HCT116 (cell line): ENCODE measurements at regions not wholly inside any gene's neighbourhood (a gene's known extent, or its start where the extent isn't known, plus 50 kb on each side); places are given as distances from the start of the nearest gene placed in this dataset.

Experiments
- ATAC-seq: fragments of 200-7000 bp; cut with Tn5 transposase; 2 replicates; pipeline ENCODE4 v1.9.1; 2020; ENCODE audit warnings: mild to moderate bottlenecking, moderate library complexity
- BruUV-seq: library from RNA; stranded (reverse); fragments of 400-500 nt; replicated peaks from 2 replicates; lab custom pipeline; 2021; lab: Mats Ljungman, UMichigan
- CTCF ChIA-PET: fragments of 300-600 bp; sonication (Branson Sonifier 250); formaldehyde crosslinking; loops from one replicate; lab custom pipeline; 2021; ENCODE audit warnings: antibody characterized with exemption; lab: Charles Lee
- POLR2A ChIA-PET: fragments of 300-600, 350-600 bp; sonication (Branson Sonifier 250); formaldehyde crosslinking; loops from one replicate; lab custom pipeline; 2021; ENCODE audit warnings: antibody characterized with exemption; lab: Charles Lee
- RAD21 ChIA-PET, 2 experiments: fragments of 300-600 bp; sonication (Branson Sonifier 250); formaldehyde crosslinking; loops; one replicate each; lab custom pipeline; 2023; ENCODE audit warnings: low total read pairs in 2 of 2; ENCODE audit not compliant: uncharacterized antibody in 2 of 2, unreplicated experiment in 2 of 2, low non-redundant PET in 1 of 2; lab: Charles Lee
- DNase-seq: peaks from one replicate; pipeline ENCODE4 v3.0.0-alpha.2; 2010; ENCODE audit warnings: low read depth, low spot score
- H2AFZ ChIP-seq: fragments of 200-600 bp; shearing (Covaris generic), sonication (generic); 2 replicates; pipeline ENCODE4 v1.6.1; 2017; ENCODE audit warnings: low read depth, mixed run types, mixed read lengths, antibody characterized with exemption, low read length; ENCODE audit not compliant: poor library complexity, severe bottlenecking
- H3K27ac ChIP-seq: 2 replicates; pipeline ENCODE4 v1.5.1; 2012; ENCODE audit warnings: low read depth, low read length
- H3K27me3 ChIP-seq: fragments of 200-600 bp; sonication (generic); 2 replicates; pipeline ENCODE4 v1.6.1; 2016; ENCODE audit warnings: mixed run types, low read length, mixed read lengths; ENCODE audit not compliant: insufficient read depth
- H3K36me3 ChIP-seq, 2 experiments: fragments of 200-500 bp in 1 of 2; fragments of 200-600 bp in 1 of 2; sonication (Bioruptor generic) in 1 of 2; sonication (generic) in 1 of 2; 2 replicates each; pipeline versions ENCODE4 v1.5.1 to v1.6.1; 2014 to 2016; ENCODE audit warnings: low read length in 2 of 2, inconsistent platforms in 1 of 2, mixed read lengths in 1 of 2, mixed run types in 1 of 2; ENCODE audit not compliant: insufficient read depth in 2 of 2, control insufficient read depth in 1 of 2
- H3K4me1 ChIP-seq, 2 experiments: fragments of 200-600 bp in 1 of 2; sonication (generic) in 1 of 2; 2 replicates each; pipeline versions ENCODE4 v1.5.1 to v1.6.1; 2012 to 2017; ENCODE audit warnings: low read length in 2 of 2, inconsistent platforms in 1 of 2, mild to moderate bottlenecking in 1 of 2, mixed read lengths in 1 of 2, mixed run types in 1 of 2, moderate library complexity in 1 of 2; ENCODE audit not compliant: insufficient read depth in 2 of 2, control insufficient read depth in 1 of 2
- H3K4me2 ChIP-seq: fragments of 200-600 bp; sonication (generic); 2 replicates; pipeline ENCODE4 v1.6.1; 2017; ENCODE audit warnings: mixed run types, low read length, mixed read lengths
- H3K4me3 ChIP-seq, 2 experiments: fragments of 200-600 bp in 1 of 2; sonication (generic) in 1 of 2; replicated peaks in 1 of 2; 2 replicates each; pipeline ENCODE4 v1.5.1; 2011 to 2016; ENCODE audit warnings: low read length in 2 of 2, control low read depth in 1 of 2, low read depth in 1 of 2, mild to moderate bottlenecking in 1 of 2, mixed read lengths in 1 of 2, mixed run types in 1 of 2
- H3K79me2 ChIP-seq: fragments of 200-600 bp; sonication (generic); 2 replicates; pipeline ENCODE4 v1.6.1; 2017; ENCODE audit warnings: mild to moderate bottlenecking, mixed run types, low read length, moderate library complexity, mixed read lengths; ENCODE audit not compliant: insufficient read depth
- H3K9ac ChIP-seq: fragments of 200-600 bp; sonication (generic); 2 replicates; pipeline ENCODE4 v1.6.1; 2016; ENCODE audit warnings: low read length, mixed read lengths
- H3K9me2 ChIP-seq: fragments of 200-600 bp; sonication (generic), shearing (Covaris generic); 2 replicates; pipeline ENCODE4 v1.6.1; 2017; ENCODE audit warnings: mixed run types, mild to moderate bottlenecking, moderate library complexity; ENCODE audit not compliant: insufficient read depth
- H3K9me3 ChIP-seq, 2 experiments: fragments of 200-500 bp in 1 of 2; fragments of 200-600 bp in 1 of 2; sonication (Bioruptor generic) in 1 of 2; sonication (generic) in 1 of 2; 2 replicates each; pipeline ENCODE4 v1.6.1; 2014 to 2017; ENCODE audit warnings: low read length in 2 of 2, mixed read lengths in 2 of 2, inconsistent platforms in 1 of 2, low read depth in 1 of 2, mild to moderate bottlenecking in 1 of 2, mixed run types in 1 of 2, moderate library complexity in 1 of 2; ENCODE audit not compliant: control insufficient read depth in 1 of 2, insufficient read depth in 1 of 2
- H4K20me1 ChIP-seq: fragments of 200-600 bp; sonication (generic), shearing (Covaris generic); 2 replicates; pipeline ENCODE4 v1.6.1; 2017; ENCODE audit warnings: mixed run types, mild to moderate bottlenecking, moderate library complexity; ENCODE audit not compliant: insufficient read depth
- CBX3 ChIP-seq: IDR thresholded peaks from 2 replicates; pipeline ENCODE4 v1.6.1; 2012; ENCODE audit warnings: low read depth
- EGR1 ChIP-seq: IDR thresholded peaks from 2 replicates; pipeline ENCODE4 v1.6.1; 2012; ENCODE audit warnings: low read depth
- ELF1 ChIP-seq: IDR thresholded peaks from 2 replicates; pipeline ENCODE4 v1.6.1; 2012; ENCODE audit warnings: low read depth, borderline replicate concordance
- EZH2 ChIP-seq: fragments of 200-600 bp; sonication (generic); IDR thresholded peaks from 2 replicates; pipeline ENCODE4 v1.6.1; 2017; ENCODE audit warnings: antibody characterized with exemption, mixed run types
- EZH2phosphoT487 ChIP-seq: fragments of 200-600 bp; IDR thresholded peaks from 2 replicates; pipeline ENCODE4 v1.6.1; 2018; ENCODE audit warnings: antibody characterized with exemption, borderline replicate concordance
- FOSL1 ChIP-seq: IDR thresholded peaks from 2 replicates; pipeline ENCODE4 v1.6.1; 2012; ENCODE audit warnings: low read depth
- JUND ChIP-seq: IDR thresholded peaks from 2 replicates; pipeline ENCODE4 v1.6.1; 2012
- POLR2A ChIP-seq: IDR thresholded peaks from 2 replicates; pipeline ENCODE4 v1.7.0; 2011; ENCODE audit warnings: borderline replicate concordance; ENCODE audit not compliant: insufficient read depth, insufficient read length; ENCODE audit errors: extremely low read depth
- POLR2AphosphoS5 ChIP-seq: IDR thresholded peaks from 2 replicates; pipeline ENCODE4 v1.6.1; 2011; ENCODE audit warnings: mild to moderate bottlenecking, low read depth, low read length, moderate library complexity
- SP1 ChIP-seq: IDR thresholded peaks from 2 replicates; pipeline ENCODE4 v1.6.1; 2012; ENCODE audit warnings: low read depth
- SRF ChIP-seq: IDR thresholded peaks from 2 replicates; pipeline ENCODE4 v1.6.1; 2012; ENCODE audit warnings: low read depth
- TCF7L2 ChIP-seq: IDR thresholded peaks from 2 replicates; pipeline ENCODE4 v1.7.0; 2011; ENCODE audit warnings: borderline replicate concordance, inconsistent platforms; ENCODE audit not compliant: insufficient read depth, insufficient read length; ENCODE audit errors: extremely low read depth
- ZNF274 ChIP-seq: fragments of 200-500 bp; sonication (Bioruptor generic); IDR thresholded peaks from 2 replicates; pipeline ENCODE4 v1.6.1; 2014; ENCODE audit warnings: mild to moderate bottlenecking, low read depth, low read length, inconsistent platforms
- intact Hi-C: fragments of 100-400 bp; cut with micrococcal nuclease; formaldehyde crosslinking; loops from 2 replicates; pipeline ENCODE4 v1.10.0; 2022
- TF ChIP-seq, protein P1 (sequence below): IDR thresholded peaks from 2 replicates; pipeline ENCODE4 v1.6.1; 2012
- TF ChIP-seq, protein P2 (sequence below): IDR thresholded peaks from 2 replicates; pipeline ENCODE4 v1.6.1; 2011; ENCODE audit warnings: mild to moderate bottlenecking, low read length, moderate library complexity; ENCODE audit not compliant: insufficient replicate concordance; ENCODE audit errors: extremely low read depth
- TF ChIP-seq, protein P3 (sequence below): IDR thresholded peaks from 2 replicates; pipeline ENCODE4 v1.6.1; 2012
- TF ChIP-seq, protein P4 (sequence below): IDR thresholded peaks from 2 replicates; pipeline ENCODE4 v1.6.1; 2012; ENCODE audit warnings: low read depth

DNA sequence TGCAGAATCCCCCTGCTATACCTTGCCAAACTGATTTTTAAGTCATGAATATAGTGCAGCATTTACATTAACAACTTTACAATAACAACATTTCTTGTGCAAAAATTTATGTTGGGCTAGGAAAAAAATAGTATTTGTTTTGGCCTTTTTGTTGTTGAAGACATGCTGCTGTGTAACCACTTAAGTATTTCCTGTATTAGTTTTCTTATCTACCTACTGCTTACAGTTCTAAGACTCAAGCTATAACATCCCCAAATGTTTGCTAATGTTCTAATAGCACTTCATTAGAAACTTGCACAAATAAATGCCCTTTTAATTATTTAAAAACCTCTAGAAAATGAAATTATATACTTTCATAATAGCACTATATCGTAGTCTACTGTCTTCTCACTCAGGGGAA lies 154.3 kb upstream of the DOCK10 start:
- Histone ChIP-seq H3K9me2 (no peaks in the 10 kb centered on the region), H3K4me3 (no peak overlapping the region), H4K20me1 (no peaks in the 10 kb centered on the region), H2AFZ (no peak overlapping the region), H3K79me2 (no peaks in the 10 kb centered on the region), H3K4me1 (no peaks in the 10 kb centered on the region), H3K9ac (no peak overlapping the region), H3K4me2 (no peak overlapping the region), H3K27ac (no peak overlapping the region), H3K27me3 (no peaks in the 10 kb centered on the region), H3K9me3 (no peaks in the 10 kb centered on the region), H3K36me3 (no peaks in the 10 kb centered on the region)
- RAD21 ChIA-PET: no interaction called here
- no TSS peak for BruUV-seq
- ATAC-seq: no peak
- CTCF ChIA-PET: no interaction called here
- no peak for DNase-seq
- POLR2A ChIA-PET: no interaction called here
- intact Hi-C loops: no loop called here
- no peak for TF ChIP-seq POLR2AphosphoS5
- no peak for TF ChIP-seq POLR2A
- no peak for TF ChIP-seq EGR1
- TF ChIP-seq JUND: no peak
- TF ChIP-seq SP1: no peak
- TF ChIP-seq, protein P1, sequence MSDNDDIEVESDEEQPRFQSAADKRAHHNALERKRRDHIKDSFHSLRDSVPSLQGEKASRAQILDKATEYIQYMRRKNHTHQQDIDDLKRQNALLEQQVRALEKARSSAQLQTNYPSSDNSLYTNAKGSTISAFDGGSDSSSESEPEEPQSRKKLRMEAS: no peak
- TF ChIP-seq SRF: no peak
- TF ChIP-seq ZNF274: no peak

DNA sequence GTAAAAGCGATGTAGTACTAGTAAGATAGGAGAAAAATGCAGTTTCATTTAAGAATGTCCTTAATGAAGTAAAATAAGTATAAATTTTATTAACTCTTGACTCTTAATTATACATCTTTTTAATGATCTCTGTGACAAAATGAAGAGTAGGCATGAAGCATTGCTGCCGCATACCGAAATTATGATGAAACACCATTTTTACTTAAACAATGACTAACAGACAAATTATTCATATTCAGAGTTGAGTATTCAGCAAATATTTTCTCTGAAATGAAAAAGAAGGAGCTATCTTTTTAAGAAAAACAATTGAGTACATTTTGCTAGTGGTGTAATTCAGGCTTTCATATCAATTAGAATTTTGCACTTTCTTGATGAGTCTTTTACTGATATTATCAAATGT lies 150.6 kb upstream of the DOCK10 start:
- H2AFZ ChIP-seq: no peak overlapping the region
- DNase-seq (no peak), ATAC-seq (no peak)
- no peaks in the 10 kb centered on the region; the same call in 1 of the 2 replicates for H3K27me3 ChIP-seq
- H4K20me1 ChIP-seq: no peaks in the 10 kb centered on the region
- BruUV-seq: no TSS peak
- H3K4me2 ChIP-seq: no peak overlapping the region
- RAD21 ChIA-PET: no interaction called here
- no peaks in the 10 kb centered on the region for H3K36me3 ChIP-seq
- H3K4me1 ChIP-seq: no peaks in the 10 kb centered on the region
- CTCF ChIA-PET: no interaction called here
- no peaks in the 10 kb centered on the region for H3K9me3 ChIP-seq
- no peak overlapping the region for H3K9ac ChIP-seq
- POLR2A ChIA-PET: no interaction called here
- intact Hi-C loops: no loop called here
- H3K4me3 ChIP-seq: no peak overlapping the region
- no peaks in the 10 kb centered on the region for H3K79me2 ChIP-seq
- no peak overlapping the region for H3K27ac ChIP-seq
- no peaks in the 10 kb centered on the region for H3K9me2 ChIP-seq
- TF ChIP-seq EZH2 (no peak), CBX3 (no peak), EZH2phosphoT487 (no peak), ELF1 (no peak), POLR2AphosphoS5 (no peak), TCF7L2 (no peak), FOSL1 (no peak)
- TF ChIP-seq, protein P2, sequence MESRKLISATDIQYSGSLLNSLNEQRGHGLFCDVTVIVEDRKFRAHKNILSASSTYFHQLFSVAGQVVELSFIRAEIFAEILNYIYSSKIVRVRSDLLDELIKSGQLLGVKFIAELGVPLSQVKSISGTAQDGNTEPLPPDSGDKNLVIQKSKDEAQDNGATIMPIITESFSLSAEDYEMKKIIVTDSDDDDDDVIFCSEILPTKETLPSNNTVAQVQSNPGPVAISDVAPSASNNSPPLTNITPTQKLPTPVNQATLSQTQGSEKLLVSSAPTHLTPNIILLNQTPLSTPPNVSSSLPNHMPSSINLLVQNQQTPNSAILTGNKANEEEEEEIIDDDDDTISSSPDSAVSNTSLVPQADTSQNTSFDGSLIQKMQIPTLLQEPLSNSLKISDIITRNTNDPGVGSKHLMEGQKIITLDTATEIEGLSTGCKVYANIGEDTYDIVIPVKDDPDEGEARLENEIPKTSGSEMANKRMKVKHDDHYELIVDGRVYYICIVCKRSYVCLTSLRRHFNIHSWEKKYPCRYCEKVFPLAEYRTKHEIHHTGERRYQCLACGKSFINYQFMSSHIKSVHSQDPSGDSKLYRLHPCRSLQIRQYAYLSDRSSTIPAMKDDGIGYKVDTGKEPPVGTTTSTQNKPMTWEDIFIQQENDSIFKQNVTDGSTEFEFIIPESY: no peak
- TF ChIP-seq, protein P3, sequence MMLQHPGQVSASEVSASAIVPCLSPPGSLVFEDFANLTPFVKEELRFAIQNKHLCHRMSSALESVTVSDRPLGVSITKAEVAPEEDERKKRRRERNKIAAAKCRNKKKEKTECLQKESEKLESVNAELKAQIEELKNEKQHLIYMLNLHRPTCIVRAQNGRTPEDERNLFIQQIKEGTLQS: no peak
- TF ChIP-seq, protein P1: no peak
- TF ChIP-seq, protein P4, sequence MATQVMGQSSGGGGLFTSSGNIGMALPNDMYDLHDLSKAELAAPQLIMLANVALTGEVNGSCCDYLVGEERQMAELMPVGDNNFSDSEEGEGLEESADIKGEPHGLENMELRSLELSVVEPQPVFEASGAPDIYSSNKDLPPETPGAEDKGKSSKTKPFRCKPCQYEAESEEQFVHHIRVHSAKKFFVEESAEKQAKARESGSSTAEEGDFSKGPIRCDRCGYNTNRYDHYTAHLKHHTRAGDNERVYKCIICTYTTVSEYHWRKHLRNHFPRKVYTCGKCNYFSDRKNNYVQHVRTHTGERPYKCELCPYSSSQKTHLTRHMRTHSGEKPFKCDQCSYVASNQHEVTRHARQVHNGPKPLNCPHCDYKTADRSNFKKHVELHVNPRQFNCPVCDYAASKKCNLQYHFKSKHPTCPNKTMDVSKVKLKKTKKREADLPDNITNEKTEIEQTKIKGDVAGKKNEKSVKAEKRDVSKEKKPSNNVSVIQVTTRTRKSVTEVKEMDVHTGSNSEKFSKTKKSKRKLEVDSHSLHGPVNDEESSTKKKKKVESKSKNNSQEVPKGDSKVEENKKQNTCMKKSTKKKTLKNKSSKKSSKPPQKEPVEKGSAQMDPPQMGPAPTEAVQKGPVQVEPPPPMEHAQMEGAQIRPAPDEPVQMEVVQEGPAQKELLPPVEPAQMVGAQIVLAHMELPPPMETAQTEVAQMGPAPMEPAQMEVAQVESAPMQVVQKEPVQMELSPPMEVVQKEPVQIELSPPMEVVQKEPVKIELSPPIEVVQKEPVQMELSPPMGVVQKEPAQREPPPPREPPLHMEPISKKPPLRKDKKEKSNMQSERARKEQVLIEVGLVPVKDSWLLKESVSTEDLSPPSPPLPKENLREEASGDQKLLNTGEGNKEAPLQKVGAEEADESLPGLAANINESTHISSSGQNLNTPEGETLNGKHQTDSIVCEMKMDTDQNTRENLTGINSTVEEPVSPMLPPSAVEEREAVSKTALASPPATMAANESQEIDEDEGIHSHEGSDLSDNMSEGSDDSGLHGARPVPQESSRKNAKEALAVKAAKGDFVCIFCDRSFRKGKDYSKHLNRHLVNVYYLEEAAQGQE: no peak
